H4 (cell line): ENCODE measurements at regions not wholly inside any gene's neighbourhood (a gene's known extent, or its start where the extent isn't known, plus 50 kb on each side); places are given as distances from the start of the nearest gene placed in this dataset.
A peak's percentile ranks its signal among the peaks of the same experiment; 100 is the strongest.
"Not testable (repeated sequence)": the region's sequence is repeated elsewhere in the genome, so short reads cannot be mapped to it uniquely, and the experiment has no call there.

Experiments
- DNase-seq: peaks from one replicate; pipeline ENCODE4 v3.0.0-alpha.2; 2015; ENCODE audit warnings: low spot score

DNA sequence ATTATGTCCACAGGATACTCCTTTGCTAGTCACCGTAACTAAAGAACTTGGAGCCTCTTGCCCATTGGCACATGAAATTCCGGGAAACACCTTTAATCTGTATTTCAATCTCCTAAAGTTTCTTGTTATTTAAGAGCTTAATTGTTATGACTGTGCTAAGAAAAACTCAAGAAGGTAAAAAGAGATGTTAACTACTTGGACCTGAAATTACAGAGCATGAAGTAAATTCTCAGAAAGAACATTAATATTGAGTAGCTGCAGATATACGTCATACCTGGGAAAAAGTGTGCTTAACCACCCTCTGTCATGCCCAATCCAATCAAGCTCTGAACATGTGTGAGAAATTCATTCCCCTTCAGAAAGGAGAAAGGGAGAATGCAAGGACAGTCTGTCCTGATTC lies 394.9 kb upstream of the PTGER4 start:
- DNase-seq: no peak

GRCh38 chr5:40278881-40279280 lies 400.8 kb upstream of the PTGER4 start:
- no peak for DNase-seq

- DNase-seq: no peak
Observed at GRCh38 chr5:40277161-40277906, 402.4 kb upstream of the PTGER4 start.

DNA sequence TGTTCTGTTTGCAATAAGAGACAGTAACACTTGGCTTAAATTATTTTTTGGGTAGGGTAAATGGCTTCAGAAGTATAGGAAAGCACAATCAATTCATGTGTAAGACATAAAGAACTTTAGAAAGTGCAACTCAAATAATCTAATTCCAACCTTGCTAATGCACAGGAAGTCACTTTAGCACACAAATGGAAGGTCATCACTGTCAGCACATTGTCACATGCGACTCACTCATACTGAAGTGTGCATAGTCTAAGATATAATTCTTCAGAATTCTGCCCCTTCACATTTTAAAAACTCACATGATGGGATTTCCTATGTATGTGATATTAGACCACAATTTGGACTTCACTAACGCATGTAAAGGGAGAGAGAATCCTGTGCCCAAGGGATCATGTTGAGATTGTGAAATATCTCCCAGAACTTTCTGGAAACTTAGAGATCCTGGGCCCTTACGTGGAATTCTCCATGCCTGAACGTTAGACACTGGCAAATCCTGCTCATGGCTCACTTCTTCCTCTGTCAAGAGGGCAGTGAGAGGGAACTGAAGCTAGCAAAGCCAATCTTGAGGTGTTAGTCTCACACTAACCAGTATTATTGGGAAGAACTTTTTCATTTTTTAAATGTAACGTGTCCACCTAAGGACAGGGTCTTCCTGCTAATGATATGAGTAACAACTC lies 403.2 kb upstream of the PTGER4 start:
- no peak for DNase-seq

DNA sequence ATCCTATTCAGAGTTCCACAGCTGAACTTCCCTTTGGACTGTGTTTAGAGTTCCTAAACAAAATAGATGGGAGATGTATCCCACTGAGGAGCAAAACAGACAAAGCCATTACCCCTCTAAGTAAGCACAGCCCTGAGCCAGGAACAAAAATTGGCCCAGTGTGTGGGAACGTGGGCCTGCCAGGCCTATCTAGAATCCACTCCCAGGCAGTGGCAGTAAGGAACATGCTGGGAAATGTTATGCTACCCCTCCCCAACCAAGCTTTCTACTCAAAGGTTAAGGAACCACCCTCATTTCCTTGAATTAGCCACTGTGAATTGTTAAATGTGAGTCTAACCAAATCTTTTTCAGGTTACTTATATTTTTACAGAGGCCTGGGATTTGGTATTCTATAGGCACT lies 405.1 kb upstream of the PTGER4 start:
- DNase-seq: no peak

DNA sequence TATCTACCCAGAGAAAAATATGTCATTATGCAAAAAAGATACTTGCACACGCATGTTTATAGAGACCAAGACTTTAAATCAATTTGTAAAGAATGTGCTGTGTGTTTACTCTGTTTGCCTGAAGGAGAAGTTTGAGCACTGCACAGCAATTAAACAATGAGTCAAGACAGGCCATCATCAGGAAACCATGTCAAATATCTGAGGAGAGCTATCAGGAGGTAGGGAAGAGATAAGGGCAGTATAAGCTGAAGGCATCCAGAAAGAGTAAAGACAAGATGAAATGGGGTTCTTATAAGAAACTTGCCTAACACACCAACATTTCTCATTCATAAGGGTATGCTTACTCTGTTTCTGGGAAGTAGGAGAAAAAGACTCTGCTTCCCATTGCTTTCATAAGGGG lies 405.8 kb upstream of the PTGER4 start:
- no peak for DNase-seq

DNA sequence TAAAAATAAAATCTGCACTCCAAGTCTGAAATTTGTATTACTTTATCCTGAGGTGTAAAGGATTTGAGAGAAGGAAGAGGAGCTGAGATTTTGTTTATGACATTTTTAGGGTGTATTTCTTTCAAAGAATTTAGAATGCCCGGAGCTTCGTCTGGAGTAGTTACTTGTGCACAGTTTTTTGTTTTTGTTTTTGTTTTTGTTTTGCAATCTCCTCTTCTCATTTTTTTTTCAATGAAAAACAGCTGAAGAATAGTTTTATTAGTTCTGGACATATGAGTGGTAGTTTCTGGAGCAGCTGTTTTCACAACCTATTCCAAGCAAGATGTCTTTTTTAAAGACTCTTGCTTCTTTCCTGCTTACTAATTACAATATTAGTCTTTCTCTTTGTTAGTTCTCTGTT lies 408.2 kb upstream of the PTGER4 start:
- DNase-seq: no peak

GRCh38 chr5:40270274-40270845 lies 409.4 kb upstream of the PTGER4 start:
- DNase-seq: no peak

- DNase-seq: no peak
Observed at GRCh38 chr5:40268088-40268487, 411.6 kb upstream of the PTGER4 start.

GRCh38 chr5:40266952-40267351 lies 412.8 kb upstream of the PTGER4 start:
- no peak for DNase-seq

GRCh38 chr5:40261984-40262383 lies 417.7 kb upstream of the PTGER4 start:
- no peak for DNase-seq

- no peak for DNase-seq
Observed at GRCh38 chr5:40260361-40260760, 419.4 kb upstream of the PTGER4 start.

DNA sequence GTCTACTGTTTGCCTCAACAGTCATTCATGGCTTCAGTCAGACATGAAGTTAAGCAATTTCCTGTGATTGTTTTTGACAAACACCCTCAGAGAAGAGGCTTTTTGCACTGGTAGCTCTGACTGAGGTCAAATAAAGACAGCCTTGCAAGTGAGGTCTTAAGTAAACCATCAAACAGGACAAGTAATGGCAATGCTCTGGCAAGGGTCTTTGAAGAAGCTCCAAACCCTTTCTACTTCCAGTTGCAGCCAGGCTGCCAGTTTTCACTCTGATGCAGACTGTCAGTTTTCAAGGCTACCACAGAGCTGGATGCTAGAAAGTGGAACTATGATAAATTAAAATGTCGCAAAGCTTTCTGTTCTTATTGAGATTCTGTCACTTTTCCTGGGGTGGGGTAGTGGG lies 421.5 kb upstream of the PTGER4 start:
- no peak for DNase-seq

DNA sequence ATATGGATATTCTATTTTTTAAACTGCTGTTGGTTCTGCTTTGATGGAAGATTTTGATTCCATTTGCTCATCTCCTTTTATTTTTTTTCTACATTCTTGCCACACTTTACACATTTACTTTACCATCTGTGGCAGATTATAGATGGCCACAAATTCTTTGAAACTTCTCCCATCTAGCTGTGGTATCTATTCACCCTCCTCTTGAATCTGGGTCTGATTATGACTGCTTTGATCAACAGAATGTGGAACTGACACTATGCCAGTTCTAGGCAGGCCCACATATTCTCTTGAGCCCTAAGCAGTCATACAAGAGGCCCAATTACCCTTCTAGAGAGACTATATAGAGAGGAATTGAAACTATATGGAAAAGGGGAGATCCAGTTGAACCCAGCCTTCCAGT lies 439.0 kb upstream of the PTGER4 start:
- DNase-seq: no peak

- no peak for DNase-seq
Observed at GRCh38 chr5:40240111-40240510, 439.6 kb upstream of the PTGER4 start.

DNA sequence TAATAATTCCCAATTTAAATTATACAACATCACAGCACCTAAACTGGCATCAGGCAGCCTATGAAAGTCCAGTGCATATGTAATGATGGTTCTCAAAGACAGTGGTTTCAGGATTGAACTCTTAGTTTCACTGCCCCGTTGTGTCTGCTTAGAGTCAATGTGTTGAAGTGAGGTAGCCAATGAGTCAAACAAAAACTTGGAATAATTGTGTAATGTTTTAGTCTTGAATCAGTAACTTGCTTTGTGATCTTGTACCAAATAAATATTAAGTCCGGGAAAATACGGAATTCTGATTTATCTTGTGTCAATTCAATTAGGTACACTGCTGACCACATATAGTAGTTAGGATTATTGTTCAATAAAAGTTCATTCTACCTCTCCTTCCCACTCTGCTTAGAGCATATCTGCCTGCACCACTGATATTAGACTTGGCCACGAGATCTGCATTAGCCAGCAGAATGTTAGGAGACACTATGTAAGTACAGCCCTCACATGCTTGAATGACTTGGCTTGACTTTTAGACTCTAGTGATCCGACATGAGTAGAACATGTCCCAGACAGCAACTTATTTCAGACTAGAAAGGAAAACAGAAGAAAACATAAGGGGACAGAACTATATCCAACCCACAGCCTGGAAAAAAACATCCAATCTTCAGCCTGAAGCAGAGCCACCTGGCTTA lies 441.5 kb upstream of the PTGER4 start:
- DNase-seq: no peak

DNA sequence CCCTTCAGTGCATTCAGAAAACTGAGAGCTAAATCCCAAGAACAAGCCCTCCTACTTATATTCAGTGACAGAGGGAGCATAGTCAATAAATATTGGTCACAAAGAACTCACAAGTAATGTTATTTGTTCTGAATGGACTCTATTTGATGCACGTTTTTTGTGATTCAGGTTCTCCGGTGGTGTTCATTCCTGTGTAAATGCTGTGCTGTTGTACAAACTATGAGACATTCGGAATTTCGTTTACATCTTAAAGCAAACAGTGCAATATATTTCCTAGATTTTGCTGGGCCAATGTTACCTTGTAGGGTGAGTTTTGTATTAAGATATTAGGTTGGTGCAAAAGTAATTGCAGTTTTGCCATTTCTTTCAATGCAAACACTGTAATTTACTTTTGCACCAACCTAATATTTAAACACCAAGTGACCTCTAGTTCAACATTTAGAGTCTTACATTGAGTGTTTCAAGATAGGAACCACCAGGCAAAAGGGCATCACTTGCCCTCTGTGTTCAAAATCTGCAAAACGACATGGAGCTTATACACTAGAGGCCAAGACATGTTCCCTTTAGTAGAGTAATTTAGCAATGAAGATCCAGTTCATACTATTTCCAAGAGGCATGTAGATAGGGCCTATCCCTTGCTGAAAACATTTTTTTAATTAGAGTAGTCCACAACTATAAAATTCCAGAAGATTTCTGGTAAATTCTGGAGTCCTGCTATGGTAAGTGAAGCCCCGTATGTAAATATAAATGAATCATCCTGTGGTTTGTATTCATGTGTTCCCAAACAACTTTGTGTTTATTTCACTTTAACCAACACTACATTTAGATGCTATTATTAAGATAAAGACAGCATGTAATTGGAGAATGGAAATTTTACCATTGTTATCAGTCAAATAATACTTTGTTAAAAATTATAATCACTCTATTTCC lies 444.0 kb upstream of the PTGER4 start:
- DNase-seq: peak; percentile 52

- no peak for DNase-seq
Observed at GRCh38 chr5:40233268-40233667, 446.4 kb upstream of the PTGER4 start.

GRCh38 chr5:40227931-40228330 lies 451.8 kb upstream of the PTGER4 start:
- no peak for DNase-seq

DNA sequence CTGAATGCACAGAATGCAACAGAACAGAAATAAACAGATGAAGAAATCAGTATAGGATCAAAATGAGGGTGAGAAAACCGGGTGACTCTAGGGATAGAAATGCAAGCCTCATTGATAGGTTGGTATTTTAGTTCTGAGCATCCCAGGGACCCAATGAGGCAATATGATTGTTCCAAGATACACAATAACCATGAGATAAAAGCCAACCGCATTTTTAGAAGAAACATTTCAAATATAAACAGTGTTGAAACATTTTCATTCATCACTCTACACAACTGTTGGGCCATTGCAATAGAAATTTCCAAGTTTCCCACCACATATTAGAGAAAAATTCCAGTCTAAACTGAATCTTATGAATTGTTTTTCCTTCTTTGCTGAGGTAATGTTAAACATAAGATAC lies 452.3 kb upstream of the PTGER4 start:
- no peak for DNase-seq

DNA sequence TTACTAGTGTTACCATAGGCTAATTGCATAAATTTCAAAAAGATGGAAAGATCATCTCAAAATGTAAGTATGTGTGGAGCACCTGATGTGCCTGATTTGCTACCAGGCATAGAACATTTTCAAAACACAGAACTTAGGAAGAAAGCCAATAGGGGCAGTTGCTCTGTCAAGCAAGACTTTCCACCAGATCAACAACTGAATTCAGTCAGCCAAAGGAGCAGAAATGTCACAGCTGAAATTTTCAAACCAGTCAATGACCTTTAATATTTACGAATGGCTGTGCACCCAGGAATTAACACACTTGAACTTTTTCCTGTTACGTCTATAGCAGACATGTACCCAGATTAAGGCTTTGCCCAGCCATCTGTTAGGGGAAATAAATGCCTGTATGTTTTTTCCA lies 452.8 kb upstream of the PTGER4 start:
- DNase-seq: no peak

DNA sequence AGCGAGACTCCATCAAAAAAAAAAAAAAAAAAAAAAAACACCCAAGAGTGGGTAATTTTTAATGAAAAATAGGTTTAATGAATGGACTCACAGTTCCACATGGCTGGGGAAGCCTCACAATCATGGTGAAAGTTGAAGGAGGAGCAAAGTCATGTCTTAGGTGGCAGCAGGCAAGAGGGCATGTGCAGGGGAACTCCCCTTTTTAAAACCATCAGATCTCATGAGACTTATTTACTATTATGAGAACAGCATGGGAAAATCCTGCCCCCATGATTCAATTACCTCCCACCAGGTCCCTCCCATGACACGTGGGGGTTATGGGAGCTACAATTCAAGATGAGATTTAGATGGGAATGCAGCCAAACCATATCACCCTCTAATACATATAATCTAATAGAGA lies 454.6 kb upstream of the PTGER4 start:
- DNase-seq: not testable (repeated sequence)
